Spleen (tissue), 11 donors: ENCODE measurements at regions not wholly inside any gene's neighbourhood (a gene's known extent, or its start where the extent isn't known, plus 50 kb on each side); places are given as distances from the start of the nearest gene placed in this dataset.

Experiments
- DNase-seq: peaks from one replicate; pipeline ENCODE4 v3.0.0-alpha.2; 2020
- H3K27ac ChIP-seq, 8 donors: fragments of 200-600 bp; sonication (generic) in 7 of 8; 1 replicate in 4 of 8; 2 replicates in 4 of 8; pipeline versions ENCODE4 v1.5.0 to v1.8.0; 2016 to 2021; ENCODE audit warnings: inconsistent platforms in 4 of 8, mild to moderate bottlenecking in 4 of 8, moderate library complexity in 1 of 8
- H3K27me3 ChIP-seq, 7 donors: fragments of 200-600 bp; sonication (generic) in 6 of 7; replicated peaks in 1 of 7; 1 replicate in 4 of 7; 2 replicates in 3 of 7; pipeline versions ENCODE4 v1.5.0 to v1.8.0; 2016 to 2021; ENCODE audit warnings: inconsistent platforms in 3 of 7, mild to moderate bottlenecking in 1 of 7
- H3K36me3 ChIP-seq, 6 donors: fragments of 200-600 bp; sonication (generic) in 5 of 6; 1 replicate in 4 of 6; 2 replicates in 2 of 6; pipeline versions ENCODE4 v1.5.0 to v1.8.0; 2016 to 2021; ENCODE audit warnings: inconsistent platforms in 2 of 6
- H3K4me1 ChIP-seq, 6 donors: fragments of 200-600 bp; sonication (generic) in 5 of 6; 1 replicate in 3 of 6; 2 replicates in 3 of 6; pipeline versions ENCODE4 v1.5.0 to v1.8.0; 2016 to 2021; ENCODE audit warnings: inconsistent platforms in 3 of 6
- H3K4me3 ChIP-seq, 8 donors: fragments of 200-600 bp; sonication (generic) in 7 of 8; 1 replicate in 4 of 8; 2 replicates in 4 of 8; pipeline versions ENCODE4 v1.5.0 to v1.8.0; 2016 to 2021; ENCODE audit warnings: inconsistent platforms in 4 of 8, mild to moderate bottlenecking in 4 of 8, moderate library complexity in 2 of 8
- H3K9me3 ChIP-seq, 8 donors: fragments of 200-600 bp; sonication (generic) in 7 of 8; 1 replicate in 4 of 8; 2 replicates in 4 of 8; pipeline versions ENCODE4 v1.5.0 to v1.8.0; 2016 to 2021; ENCODE audit warnings: inconsistent platforms in 4 of 8
- POLR2A ChIP-seq, 3 donors: fragments of 450-650 bp; IDR thresholded peaks; one replicate each; pipeline ENCODE4 v1.5.1; 2017; ENCODE audit warnings: antibody characterized with exemption in 3 of 3, mild to moderate bottlenecking in 1 of 3
- POLR2AphosphoS5 ChIP-seq, 3 donors: sonication (generic); formaldehyde crosslinking; IDR thresholded peaks; one replicate each; pipeline ENCODE4 v1.5.1; 2017; ENCODE audit warnings: antibody characterized with exemption in 3 of 3
- WGBS, 5 donors: extraction: QIAGEN DNeasy Blood & Tissue Kit in 3 of 5; methylation state at CpG; one replicate each; pipeline versions ENCODE4 v1.1.5 to v1.1.7; 2013 to 2018; 5-methylcytosine and 5-hydroxymethylcytosine counted together
- intact Hi-C: fragments of 100-400 bp; cut with DNase I; formaldehyde crosslinking; loops from one replicate; pipeline ENCODE4 v1.15.0; 2023; ENCODE audit warnings: low total_unique reads
- TF ChIP-seq, protein P1 (sequence below), 11 experiments: fragments of 200-600 bp in 7 of 11; fragments of 450-650 bp in 4 of 11; sonication (generic) in 4 of 11; IDR thresholded peaks in 8 of 11; conservative IDR thresholded peaks in 3 of 11; 1 replicate in 7 of 11; 2 replicates in 4 of 11; pipeline versions ENCODE4 v1.4.0 to v1.8.0; 2016 to 2021; ENCODE audit warnings: antibody characterized with exemption in 11 of 11, inconsistent platforms in 4 of 11, mild to moderate bottlenecking in 1 of 11
- donor health status: healthy with polysubstance abuse.
- donor health status: DM: no; HTN: no; CAD: no; lungs with moderate emphysema.
- donor health status: DM: no; HTN: no; CAD: no.
- donor health status: Bipolar disorder and iron deficiency.
- donor health status: healthy.
- donor health status: DM: no; HTN: no; CAD: no.
- donor health status: DM: yes; HTN: yes; CAD: no.

DNA sequence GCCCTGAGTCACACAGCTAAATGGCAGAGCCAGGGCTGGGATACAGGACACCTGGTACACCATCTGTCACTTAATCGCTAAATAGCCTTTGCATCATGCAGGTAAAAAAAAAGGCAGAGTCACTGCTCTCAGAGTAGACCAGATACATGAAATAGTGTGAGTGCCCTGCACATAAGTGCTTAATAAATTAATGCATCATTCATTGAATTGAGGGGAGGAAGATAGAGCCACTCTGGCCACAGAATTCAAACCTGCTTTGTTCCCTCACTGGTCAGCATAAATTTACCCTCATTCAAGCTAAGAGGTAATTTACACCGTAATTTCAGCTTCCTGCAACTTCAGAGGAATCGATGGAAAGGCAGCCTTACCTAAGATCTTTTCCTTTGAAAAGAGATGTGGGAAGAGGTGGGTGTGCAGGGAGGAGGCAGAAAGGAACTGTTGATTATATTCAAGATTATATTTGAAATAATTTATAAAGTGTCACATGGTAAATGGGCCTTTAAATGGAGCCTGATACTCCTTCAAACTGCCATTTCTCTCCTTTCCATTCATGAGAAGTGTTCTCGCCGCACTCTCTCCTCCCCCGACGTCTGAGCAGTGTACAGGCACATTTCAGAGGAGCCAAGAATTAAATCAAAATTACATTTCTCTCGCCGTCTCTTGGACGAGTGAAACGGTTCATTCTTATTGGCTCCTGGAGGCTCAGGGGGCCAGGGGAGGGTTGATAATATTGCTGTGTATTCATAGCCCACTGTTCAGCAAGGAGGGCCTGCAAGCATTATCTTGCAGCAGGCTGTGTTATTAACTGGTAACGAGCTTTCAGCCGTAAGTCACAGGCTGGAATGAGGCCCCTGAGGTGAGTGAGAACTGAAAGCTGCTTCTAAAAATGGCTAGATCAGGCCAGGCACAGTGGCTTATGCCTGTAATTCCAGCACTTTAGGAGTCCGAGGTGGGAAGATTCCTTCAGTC is 52.2 kb upstream of the HMGXB4 start:
- intact Hi-C loops = no loop called here
- Histone ChIP-seq H3K27ac (no peak overlapping the region), H3K9me3 (no peaks in the 10 kb centered on the region), H3K4me1 (no peaks in the 10 kb centered on the region), H3K27me3 (peaks cover 0 to 42% (median 4%) of the 10 kb centered on the region in 7 donors), H3K4me3 (no peak overlapping the region), H3K36me3 (no peaks in the 10 kb centered on the region)
- WGBS, 5 donors = 63 to 79% (median 76%) methylated on average over 14 of the region's 14 CpGs
- TF ChIP-seq POLR2AphosphoS5 (IDR thresholded peaks at IDR 0.05) = no peak
- TF ChIP-seq, protein P1, sequence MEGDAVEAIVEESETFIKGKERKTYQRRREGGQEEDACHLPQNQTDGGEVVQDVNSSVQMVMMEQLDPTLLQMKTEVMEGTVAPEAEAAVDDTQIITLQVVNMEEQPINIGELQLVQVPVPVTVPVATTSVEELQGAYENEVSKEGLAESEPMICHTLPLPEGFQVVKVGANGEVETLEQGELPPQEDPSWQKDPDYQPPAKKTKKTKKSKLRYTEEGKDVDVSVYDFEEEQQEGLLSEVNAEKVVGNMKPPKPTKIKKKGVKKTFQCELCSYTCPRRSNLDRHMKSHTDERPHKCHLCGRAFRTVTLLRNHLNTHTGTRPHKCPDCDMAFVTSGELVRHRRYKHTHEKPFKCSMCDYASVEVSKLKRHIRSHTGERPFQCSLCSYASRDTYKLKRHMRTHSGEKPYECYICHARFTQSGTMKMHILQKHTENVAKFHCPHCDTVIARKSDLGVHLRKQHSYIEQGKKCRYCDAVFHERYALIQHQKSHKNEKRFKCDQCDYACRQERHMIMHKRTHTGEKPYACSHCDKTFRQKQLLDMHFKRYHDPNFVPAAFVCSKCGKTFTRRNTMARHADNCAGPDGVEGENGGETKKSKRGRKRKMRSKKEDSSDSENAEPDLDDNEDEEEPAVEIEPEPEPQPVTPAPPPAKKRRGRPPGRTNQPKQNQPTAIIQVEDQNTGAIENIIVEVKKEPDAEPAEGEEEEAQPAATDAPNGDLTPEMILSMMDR (IDR thresholded peaks at IDR 0.05 in 8 of 11, conservative IDR thresholded peaks at IDR 0.05 in 3 of 11) = no peak
- no peak for TF ChIP-seq POLR2A (IDR thresholded peaks at IDR 0.05)
- no peak for DNase-seq

GRCh38 chr22:35205961-35206360 is 51.3 kb upstream of the HMGXB4 start:
- H3K36me3 ChIP-seq = no peaks in the 10 kb centered on the region
- TF ChIP-seq, protein P1 (IDR thresholded peaks at IDR 0.05 in 8 of 11, conservative IDR thresholded peaks at IDR 0.05 in 3 of 11) = no peak
- TF ChIP-seq POLR2A (IDR thresholded peaks at IDR 0.05) = no peak
- TF ChIP-seq POLR2AphosphoS5 (IDR thresholded peaks at IDR 0.05) = no peak
- H3K4me1 ChIP-seq = no peaks in the 10 kb centered on the region
- peaks cover 0 to 50% (median 4%) of the 10 kb centered on the region in 7 donors for H3K27me3 ChIP-seq
- H3K9me3 ChIP-seq = no peaks in the 10 kb centered on the region
- WGBS, 5 donors = 49 to 60% (median 51%) methylated on average over 5 of the region's 5 CpGs
- H3K27ac ChIP-seq = no peak overlapping the region
- intact Hi-C loops = no loop called here
- DNase-seq = no peak
- H3K4me3 ChIP-seq = no peak overlapping the region

DNA sequence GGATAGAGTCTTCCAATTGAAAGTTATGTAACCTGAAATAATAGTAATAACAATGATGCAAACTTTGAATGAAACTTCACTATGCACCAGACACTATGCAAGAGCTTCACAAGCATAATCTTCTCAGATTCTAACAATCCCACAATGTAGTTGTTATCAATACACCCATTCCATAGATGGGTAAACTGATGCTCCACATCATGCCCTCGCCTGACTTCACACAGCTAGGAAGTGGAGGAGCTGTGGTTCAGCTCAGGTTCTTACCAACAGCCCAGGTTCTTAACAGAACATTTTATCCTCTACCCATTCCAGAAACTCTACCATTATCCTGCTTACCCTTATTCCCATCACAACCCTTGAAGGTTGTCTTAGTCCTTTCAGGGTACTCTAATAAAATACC is 50.4 kb upstream of the HMGXB4 start:
- TF ChIP-seq POLR2A (IDR thresholded peaks at IDR 0.05) (no peak), POLR2AphosphoS5 (IDR thresholded peaks at IDR 0.05) (no peak)
- TF ChIP-seq, protein P1 (IDR thresholded peaks at IDR 0.05 in 8 of 11, conservative IDR thresholded peaks at IDR 0.05 in 3 of 11) = no peak
- 64 to 95% (median 67%) methylated on average over 1 of the region's 1 CpG for WGBS, 5 donors
- Histone ChIP-seq H3K27me3 (peaks cover 0 to 51% (median 4%) of the 10 kb centered on the region in 7 donors), H3K4me1 (no peaks in the 10 kb centered on the region), H3K27ac (no peak overlapping the region), H3K4me3 (no peak overlapping the region), H3K36me3 (no peaks in the 10 kb centered on the region), H3K9me3 (no peaks in the 10 kb centered on the region)
- intact Hi-C loops = no loop called here
- DNase-seq = no peak
